ENCODE measurements at regions not wholly inside any gene's neighbourhood (a gene's known extent, or its start where the extent isn't known, plus 50 kb on each side); places are given as distances from the start of the nearest gene placed in this dataset.

DNA sequence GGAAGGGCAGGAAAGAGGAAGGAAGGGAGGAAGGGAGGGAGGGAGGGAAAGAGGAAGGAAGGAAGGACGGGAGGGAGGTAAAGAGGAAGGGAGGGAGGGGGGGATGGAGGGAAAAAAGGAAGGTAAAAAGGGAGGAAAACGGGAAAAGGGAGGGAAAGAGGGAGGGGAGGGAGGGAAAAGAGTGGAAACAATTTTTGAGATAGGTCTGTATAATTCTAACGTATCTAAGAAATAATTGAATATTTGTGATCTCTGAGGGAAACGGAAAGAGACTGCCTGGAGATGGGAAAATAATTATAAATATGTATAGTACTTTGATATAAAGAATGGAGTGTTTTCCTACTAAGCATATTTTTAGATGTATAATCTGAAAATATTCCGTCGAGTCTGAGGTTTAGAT is 158.2 kb upstream of the FOXK1 start:
- H3K4me3 Mint-ChIP-seq, result no peak overlapping the region
- Histone ChIP-seq H3K4me1 (ENCODE audit: insufficient read depth) (no peaks in the 10 kb centered on the region), H3K27ac (ENCODE audit: low read depth) (no peak overlapping the region), H4K20me1 (replicated peaks; ENCODE audit: insufficient read depth) (no peaks in the 10 kb centered on the region), H3F3A (replicated peaks; ENCODE audit: low read depth) (no peaks in the 10 kb centered on the region), H3K79me2 (replicated peaks; ENCODE audit: insufficient read depth) (no peaks in the 10 kb centered on the region), H2AFZ (no peak overlapping the region), H3K9me2 (ENCODE audit: insufficient read depth) (peaks cover 3% of the 10 kb centered on the region; the same call in 1 of the 2 replicates), H3K27me3 (ENCODE audit: insufficient read depth) (no peaks in the 10 kb centered on the region), H3K36me3 (ENCODE audit: insufficient read depth) (no peaks in the 10 kb centered on the region), H3K4me3 (no peak overlapping the region), H3K4me2 (no peak overlapping the region)
- no peak for ATAC-seq
- peaks cover 9% of the 10 kb centered on the region; the same call in 2 of the 3 replicates for H3K36me3 Mint-ChIP-seq (ENCODE audit: low read depth)
- peaks cover 2% of the 10 kb centered on the region for H3K27me3 Mint-ChIP-seq (ENCODE audit: insufficient read depth, low read depth, poor library complexity)
- H3K9me3 Mint-ChIP-seq, result peaks cover 85% of the 10 kb centered on the region
- TF ChIP-seq, protein P1, sequence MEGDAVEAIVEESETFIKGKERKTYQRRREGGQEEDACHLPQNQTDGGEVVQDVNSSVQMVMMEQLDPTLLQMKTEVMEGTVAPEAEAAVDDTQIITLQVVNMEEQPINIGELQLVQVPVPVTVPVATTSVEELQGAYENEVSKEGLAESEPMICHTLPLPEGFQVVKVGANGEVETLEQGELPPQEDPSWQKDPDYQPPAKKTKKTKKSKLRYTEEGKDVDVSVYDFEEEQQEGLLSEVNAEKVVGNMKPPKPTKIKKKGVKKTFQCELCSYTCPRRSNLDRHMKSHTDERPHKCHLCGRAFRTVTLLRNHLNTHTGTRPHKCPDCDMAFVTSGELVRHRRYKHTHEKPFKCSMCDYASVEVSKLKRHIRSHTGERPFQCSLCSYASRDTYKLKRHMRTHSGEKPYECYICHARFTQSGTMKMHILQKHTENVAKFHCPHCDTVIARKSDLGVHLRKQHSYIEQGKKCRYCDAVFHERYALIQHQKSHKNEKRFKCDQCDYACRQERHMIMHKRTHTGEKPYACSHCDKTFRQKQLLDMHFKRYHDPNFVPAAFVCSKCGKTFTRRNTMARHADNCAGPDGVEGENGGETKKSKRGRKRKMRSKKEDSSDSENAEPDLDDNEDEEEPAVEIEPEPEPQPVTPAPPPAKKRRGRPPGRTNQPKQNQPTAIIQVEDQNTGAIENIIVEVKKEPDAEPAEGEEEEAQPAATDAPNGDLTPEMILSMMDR (conservative IDR thresholded peaks at IDR 0.05; ENCODE audit: low read depth in 2 of 2), result no peak
- TF ChIP-seq ZNF114 (CRISPR knock-in tag; IDR thresholded peaks at IDR 0.05) (no peak), NANOG (IDR thresholded peaks at IDR 0.05; ENCODE audit: borderline replicate concordance) (no peak), STAT1 (IDR thresholded peaks at IDR 0.05; ENCODE audit: unreplicated experiment) (no peak), EZH2phosphoT487 (IDR thresholded peaks at IDR 0.05; ENCODE audit: unreplicated experiment) (no peak), EZH2 (IDR thresholded peaks at IDR 0.05; ENCODE audit: low read depth, unreplicated experiment) (no peak), CREB1 (CRISPR knock-in tag; IDR thresholded peaks at IDR 0.05; ENCODE audit: low read depth) (no peak), JUNB (IDR thresholded peaks at IDR 0.05; ENCODE audit: unreplicated experiment) (no peak), POLR2AphosphoS5 (IDR thresholded peaks at IDR 0.05; ENCODE audit: low read depth) (no peak), ZNF331 (CRISPR knock-in tag; IDR thresholded peaks at IDR 0.05; ENCODE audit: low read depth) (no peak)
- TF ChIP-seq, protein P2, sequence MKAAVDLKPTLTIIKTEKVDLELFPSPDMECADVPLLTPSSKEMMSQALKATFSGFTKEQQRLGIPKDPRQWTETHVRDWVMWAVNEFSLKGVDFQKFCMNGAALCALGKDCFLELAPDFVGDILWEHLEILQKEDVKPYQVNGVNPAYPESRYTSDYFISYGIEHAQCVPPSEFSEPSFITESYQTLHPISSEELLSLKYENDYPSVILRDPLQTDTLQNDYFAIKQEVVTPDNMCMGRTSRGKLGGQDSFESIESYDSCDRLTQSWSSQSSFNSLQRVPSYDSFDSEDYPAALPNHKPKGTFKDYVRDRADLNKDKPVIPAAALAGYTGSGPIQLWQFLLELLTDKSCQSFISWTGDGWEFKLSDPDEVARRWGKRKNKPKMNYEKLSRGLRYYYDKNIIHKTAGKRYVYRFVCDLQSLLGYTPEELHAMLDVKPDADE (IDR thresholded peaks at IDR 0.05), result no peak
- TF ChIP-seq, protein P3, sequence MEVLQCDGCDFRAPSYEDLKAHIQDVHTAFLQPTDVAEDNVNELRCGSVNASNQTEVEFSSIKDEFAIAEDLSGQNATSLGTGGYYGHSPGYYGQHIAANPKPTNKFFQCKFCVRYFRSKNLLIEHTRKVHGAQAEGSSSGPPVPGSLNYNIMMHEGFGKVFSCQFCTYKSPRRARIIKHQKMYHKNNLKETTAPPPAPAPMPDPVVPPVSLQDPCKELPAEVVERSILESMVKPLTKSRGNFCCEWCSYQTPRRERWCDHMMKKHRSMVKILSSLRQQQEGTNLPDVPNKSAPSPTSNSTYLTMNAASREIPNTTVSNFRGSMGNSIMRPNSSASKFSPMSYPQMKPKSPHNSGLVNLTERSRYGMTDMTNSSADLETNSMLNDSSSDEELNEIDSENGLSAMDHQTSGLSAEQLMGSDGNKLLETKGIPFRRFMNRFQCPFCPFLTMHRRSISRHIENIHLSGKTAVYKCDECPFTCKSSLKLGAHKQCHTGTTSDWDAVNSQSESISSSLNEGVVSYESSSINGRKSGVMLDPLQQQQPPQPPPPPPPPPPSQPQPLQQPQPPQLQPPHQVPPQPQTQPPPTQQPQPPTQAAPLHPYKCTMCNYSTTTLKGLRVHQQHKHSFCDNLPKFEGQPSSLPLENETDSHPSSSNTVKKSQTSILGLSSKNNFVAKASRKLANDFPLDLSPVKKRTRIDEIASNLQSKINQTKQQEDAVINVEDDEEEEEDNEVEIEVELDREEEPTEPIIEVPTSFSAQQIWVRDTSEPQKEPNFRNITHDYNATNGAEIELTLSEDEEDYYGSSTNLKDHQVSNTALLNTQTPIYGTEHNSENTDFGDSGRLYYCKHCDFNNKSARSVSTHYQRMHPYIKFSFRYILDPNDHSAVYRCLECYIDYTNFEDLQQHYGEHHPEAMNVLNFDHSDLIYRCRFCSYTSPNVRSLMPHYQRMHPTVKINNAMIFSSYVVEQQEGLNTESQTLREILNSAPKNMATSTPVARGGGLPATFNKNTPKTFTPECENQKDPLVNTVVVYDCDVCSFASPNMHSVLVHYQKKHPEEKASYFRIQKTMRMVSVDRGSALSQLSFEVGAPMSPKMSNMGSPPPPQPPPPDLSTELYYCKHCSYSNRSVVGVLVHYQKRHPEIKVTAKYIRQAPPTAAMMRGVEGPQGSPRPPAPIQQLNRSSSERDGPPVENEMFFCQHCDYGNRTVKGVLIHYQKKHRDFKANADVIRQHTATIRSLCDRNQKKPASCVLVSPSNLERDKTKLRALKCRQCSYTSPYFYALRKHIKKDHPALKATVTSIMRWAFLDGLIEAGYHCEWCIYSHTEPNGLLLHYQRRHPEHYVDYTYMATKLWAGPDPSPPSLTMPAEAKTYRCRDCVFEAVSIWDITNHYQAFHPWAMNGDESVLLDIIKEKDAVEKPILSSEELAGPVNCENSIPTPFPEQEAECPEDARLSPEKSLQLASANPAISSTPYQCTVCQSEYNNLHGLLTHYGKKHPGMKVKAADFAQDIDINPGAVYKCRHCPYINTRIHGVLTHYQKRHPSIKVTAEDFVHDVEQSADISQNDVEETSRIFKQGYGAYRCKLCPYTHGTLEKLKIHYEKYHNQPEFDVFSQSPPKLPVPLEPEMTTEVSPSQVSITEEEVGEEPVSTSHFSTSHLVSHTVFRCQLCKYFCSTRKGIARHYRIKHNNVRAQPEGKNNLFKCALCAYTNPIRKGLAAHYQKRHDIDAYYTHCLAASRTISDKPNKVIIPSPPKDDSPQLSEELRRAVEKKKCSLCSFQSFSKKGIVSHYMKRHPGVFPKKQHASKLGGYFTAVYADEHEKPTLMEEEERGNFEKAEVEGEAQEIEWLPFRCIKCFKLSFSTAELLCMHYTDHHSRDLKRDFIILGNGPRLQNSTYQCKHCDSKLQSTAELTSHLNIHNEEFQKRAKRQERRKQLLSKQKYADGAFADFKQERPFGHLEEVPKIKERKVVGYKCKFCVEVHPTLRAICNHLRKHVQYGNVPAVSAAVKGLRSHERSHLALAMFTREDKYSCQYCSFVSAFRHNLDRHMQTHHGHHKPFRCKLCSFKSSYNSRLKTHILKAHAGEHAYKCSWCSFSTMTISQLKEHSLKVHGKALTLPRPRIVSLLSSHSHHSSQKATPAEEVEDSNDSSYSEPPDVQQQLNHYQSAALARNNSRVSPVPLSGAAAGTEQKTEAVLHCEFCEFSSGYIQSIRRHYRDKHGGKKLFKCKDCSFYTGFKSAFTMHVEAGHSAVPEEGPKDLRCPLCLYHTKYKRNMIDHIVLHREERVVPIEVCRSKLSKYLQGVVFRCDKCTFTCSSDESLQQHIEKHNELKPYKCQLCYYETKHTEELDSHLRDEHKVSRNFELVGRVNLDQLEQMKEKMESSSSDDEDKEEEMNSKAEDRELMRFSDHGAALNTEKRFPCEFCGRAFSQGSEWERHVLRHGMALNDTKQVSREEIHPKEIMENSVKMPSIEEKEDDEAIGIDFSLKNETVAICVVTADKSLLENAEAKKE (CRISPR knock-in tag; IDR thresholded peaks at IDR 0.05), result no peak
- TF ChIP-seq, protein P4, sequence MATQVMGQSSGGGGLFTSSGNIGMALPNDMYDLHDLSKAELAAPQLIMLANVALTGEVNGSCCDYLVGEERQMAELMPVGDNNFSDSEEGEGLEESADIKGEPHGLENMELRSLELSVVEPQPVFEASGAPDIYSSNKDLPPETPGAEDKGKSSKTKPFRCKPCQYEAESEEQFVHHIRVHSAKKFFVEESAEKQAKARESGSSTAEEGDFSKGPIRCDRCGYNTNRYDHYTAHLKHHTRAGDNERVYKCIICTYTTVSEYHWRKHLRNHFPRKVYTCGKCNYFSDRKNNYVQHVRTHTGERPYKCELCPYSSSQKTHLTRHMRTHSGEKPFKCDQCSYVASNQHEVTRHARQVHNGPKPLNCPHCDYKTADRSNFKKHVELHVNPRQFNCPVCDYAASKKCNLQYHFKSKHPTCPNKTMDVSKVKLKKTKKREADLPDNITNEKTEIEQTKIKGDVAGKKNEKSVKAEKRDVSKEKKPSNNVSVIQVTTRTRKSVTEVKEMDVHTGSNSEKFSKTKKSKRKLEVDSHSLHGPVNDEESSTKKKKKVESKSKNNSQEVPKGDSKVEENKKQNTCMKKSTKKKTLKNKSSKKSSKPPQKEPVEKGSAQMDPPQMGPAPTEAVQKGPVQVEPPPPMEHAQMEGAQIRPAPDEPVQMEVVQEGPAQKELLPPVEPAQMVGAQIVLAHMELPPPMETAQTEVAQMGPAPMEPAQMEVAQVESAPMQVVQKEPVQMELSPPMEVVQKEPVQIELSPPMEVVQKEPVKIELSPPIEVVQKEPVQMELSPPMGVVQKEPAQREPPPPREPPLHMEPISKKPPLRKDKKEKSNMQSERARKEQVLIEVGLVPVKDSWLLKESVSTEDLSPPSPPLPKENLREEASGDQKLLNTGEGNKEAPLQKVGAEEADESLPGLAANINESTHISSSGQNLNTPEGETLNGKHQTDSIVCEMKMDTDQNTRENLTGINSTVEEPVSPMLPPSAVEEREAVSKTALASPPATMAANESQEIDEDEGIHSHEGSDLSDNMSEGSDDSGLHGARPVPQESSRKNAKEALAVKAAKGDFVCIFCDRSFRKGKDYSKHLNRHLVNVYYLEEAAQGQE (IDR thresholded peaks at IDR 0.05; ENCODE audit: unreplicated experiment), result no peak
- no peak for DNase-seq (ENCODE audit: low spot score)
- no peak overlapping the region for H3K27ac Mint-ChIP-seq
- peaks cover 2% of the 10 kb centered on the region; the same call in 2 of the 3 replicates for H3K4me1 Mint-ChIP-seq
